ENCODE measurements at regions not wholly inside any gene's neighbourhood (a gene's known extent, or its start where the extent isn't known, plus 50 kb on each side); places are given as distances from the start of the nearest gene placed in this dataset.

DNA sequence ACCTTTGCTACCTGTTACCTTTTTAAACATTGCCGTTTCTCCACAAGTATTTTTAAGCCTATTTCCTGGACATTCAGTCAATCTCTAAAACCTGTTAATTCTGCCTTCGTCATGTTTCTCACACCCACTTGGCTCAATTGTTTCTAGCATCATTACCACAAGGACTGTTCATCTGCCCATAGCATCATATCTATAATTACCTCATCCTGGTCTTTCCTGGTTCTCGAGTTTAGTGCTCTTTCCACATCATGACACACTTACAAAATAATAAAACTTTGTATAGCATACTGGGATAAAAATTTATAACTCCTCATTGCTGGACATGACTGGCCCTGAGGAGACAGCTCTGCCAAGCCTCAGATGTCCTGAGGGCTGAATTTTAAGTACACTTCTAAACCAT, 104.8 kb downstream of the CYB561 start:
- TF ChIP-seq, protein P1, sequence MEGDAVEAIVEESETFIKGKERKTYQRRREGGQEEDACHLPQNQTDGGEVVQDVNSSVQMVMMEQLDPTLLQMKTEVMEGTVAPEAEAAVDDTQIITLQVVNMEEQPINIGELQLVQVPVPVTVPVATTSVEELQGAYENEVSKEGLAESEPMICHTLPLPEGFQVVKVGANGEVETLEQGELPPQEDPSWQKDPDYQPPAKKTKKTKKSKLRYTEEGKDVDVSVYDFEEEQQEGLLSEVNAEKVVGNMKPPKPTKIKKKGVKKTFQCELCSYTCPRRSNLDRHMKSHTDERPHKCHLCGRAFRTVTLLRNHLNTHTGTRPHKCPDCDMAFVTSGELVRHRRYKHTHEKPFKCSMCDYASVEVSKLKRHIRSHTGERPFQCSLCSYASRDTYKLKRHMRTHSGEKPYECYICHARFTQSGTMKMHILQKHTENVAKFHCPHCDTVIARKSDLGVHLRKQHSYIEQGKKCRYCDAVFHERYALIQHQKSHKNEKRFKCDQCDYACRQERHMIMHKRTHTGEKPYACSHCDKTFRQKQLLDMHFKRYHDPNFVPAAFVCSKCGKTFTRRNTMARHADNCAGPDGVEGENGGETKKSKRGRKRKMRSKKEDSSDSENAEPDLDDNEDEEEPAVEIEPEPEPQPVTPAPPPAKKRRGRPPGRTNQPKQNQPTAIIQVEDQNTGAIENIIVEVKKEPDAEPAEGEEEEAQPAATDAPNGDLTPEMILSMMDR (IDR thresholded peaks at IDR 0.05; ENCODE audit: low read depth, low read length) = no peak
- no peak for DNase-seq (ENCODE audit: low read depth, low spot score)
- in situ Hi-C loops (cut with HindIII; ENCODE audit: low sequenced_read_pairs) = no loop called here
- H3K4me3 ChIP-seq (ENCODE audit: low read depth, low read length) = no peak overlapping the region

DNA sequence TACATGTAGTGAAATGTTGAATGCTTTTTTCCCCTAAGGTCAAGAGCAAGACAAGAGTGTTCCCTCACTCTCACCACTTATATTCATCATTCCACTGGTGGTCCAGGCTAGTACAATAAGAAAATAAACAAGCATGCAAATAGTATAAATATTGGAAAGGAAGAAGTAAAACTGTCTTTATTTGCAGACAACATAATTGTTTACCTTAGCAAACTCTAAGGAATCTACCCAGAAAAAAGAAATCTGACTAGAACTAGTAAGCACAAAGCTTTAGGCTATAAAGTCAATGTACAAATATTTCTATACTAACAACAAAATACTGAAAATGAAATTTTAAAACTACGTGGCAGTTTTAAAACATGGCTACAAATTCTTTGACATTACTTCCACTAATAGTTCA, 101.7 kb downstream of the CYB561 start:
- no peak for DNase-seq (ENCODE audit: low read depth, low spot score)
- TF ChIP-seq, protein P1 (IDR thresholded peaks at IDR 0.05; ENCODE audit: low read depth, low read length) = no peak
- no peak overlapping the region for H3K4me3 ChIP-seq (ENCODE audit: low read depth, low read length)
- in situ Hi-C loops (cut with HindIII; ENCODE audit: low sequenced_read_pairs) = no loop called here

DNA sequence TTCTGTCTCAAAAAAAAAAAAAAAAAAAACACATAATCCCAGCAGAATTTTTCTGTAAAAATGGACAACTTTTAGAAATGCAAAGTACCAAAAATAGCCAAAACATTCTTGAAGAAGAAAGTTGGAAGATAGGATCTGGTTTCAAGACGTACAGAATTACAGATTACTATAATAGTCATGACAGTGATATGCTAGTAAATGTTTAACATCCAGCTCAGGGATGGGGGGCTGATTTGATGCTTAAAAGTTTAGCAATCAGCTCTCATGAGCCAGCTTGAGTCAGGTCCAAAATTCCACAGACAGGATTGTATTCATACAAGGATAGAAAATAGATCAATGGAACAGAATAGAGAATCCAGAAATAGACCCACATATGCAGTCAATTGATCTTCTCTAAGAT, 100.5 kb downstream of the CYB561 start:
- H3K4me3 ChIP-seq (ENCODE audit: low read depth, low read length) = no peak overlapping the region
- TF ChIP-seq, protein P1 (IDR thresholded peaks at IDR 0.05; ENCODE audit: low read depth, low read length) = no peak
- in situ Hi-C loops (cut with HindIII; ENCODE audit: low sequenced_read_pairs) = no loop called here
- no peak for DNase-seq (ENCODE audit: low read depth, low spot score)

DNA sequence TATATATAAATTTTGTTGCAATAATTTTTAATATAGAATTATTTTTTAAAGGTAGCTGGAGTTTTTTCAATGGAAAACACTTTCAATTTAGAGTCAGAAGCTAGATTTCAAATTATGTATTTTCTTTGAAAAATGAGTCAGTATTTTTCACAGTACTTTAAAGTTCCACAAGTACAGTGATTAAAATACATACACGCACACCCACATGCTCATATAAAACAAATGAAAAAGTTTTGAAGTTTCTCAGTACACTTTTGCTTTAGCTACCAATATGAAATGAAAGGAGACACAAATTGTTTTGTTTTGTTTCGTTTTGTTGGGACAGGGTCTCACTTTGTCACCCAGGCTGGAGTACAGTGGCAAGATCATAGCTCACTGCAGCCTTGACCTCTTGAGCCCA, 98.6 kb downstream of the CYB561 start:
- TF ChIP-seq, protein P1 (IDR thresholded peaks at IDR 0.05; ENCODE audit: low read depth, low read length) = no peak
- no peak for DNase-seq (ENCODE audit: low read depth, low spot score)
- in situ Hi-C loops (cut with HindIII; ENCODE audit: low sequenced_read_pairs) = no loop called here
- H3K4me3 ChIP-seq (ENCODE audit: low read depth, low read length) = no peak overlapping the region

DNA sequence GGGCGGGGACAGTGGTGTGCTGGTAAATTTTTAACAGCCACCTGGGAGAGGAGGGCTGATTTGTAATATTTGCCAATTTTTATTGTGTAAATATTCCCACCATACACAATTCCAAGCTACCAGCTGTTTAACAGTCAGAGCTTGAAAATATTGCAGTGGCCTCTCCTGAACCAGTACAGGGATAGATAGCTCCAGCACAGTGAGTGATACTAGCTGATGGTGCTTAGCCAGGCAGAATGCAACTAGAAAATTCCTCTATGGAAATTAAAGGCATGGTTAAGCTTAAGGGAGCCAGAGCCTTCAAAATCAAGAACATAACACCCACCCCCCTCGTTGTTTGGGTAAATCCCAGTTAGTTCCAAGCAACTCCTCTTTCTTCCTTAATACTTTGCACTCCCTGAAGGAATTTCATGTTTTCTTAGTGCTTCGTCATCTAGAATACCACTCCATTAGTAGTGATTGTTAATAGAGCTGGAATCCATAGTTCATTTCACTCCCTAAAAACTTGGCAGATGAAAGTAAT, 96.6 kb downstream of the CYB561 start:
- TF ChIP-seq, protein P1 (IDR thresholded peaks at IDR 0.05; ENCODE audit: low read depth, low read length) = no peak
- DNase-seq (ENCODE audit: low read depth, low spot score) = peak; percentile 46
- in situ Hi-C loops (cut with HindIII; ENCODE audit: low sequenced_read_pairs) = no loop called here

DNA sequence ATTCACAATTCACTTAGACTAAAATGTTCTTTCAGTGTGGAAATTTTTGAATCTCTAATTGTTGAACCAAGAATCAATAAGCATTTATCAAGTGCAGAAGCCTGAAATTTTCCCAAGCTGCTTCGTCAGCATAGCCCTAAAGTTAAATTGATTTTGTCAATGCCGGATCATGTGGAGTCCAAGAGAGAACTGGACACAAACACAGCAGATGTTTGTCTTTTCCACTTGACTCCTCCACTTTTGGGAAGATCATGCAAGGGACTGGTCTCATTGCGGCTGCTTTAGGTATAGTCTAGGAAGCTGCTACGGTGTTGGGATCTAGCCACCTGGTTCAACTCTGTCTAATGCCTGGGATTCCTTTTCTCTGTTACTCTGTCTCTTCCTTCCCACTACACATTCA, 95.7 kb downstream of the CYB561 start:
- no peak for DNase-seq (ENCODE audit: low read depth, low spot score)
- no peak overlapping the region for H3K4me3 ChIP-seq (ENCODE audit: low read depth, low read length)
- TF ChIP-seq, protein P1 (IDR thresholded peaks at IDR 0.05; ENCODE audit: low read depth, low read length) = no peak
- in situ Hi-C loops (cut with HindIII; ENCODE audit: low sequenced_read_pairs) = no loop called here

More for the DNA sequence above, 96.6 kb downstream of the CYB561 start:
- H3K4me3 ChIP-seq (ENCODE audit: low read depth, low read length) = no peak overlapping the region

DNA sequence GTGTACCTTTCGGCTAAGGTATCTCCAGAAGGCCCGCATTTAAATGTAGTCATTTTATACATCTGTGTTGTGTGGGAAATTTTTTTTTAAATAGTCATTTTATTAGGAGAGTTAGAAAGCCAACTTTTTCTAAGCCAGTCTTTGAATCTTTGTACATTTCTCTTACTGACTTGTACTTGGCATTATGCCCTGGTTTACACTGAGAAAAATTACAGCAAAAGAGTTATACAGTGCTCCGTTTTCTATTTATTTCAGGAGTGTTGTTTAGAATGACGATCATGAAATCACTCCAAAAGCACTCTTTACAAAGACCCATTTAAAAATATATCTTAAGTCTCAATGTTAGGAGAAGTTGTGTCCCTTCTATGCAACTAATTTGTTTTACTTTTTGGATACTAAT, 91.8 kb downstream of the CYB561 start:
- TF ChIP-seq, protein P1 (IDR thresholded peaks at IDR 0.05; ENCODE audit: low read depth, low read length) = no peak
- in situ Hi-C loops (cut with HindIII; ENCODE audit: low sequenced_read_pairs) = no loop called here
- DNase-seq (ENCODE audit: low read depth, low spot score) = no peak
- no peak overlapping the region for H3K4me3 ChIP-seq (ENCODE audit: low read depth, low read length)

All from astrocyte of the spinal cord (primary cell).